Activated CD8-positive, alpha-beta memory T cell treated with anti-CD3 and anti-CD28 coated beads, Interleukin-2, amount 50 U/mL, for 1 hour (primary cell): ENCODE measurements at regions not wholly inside any gene's neighbourhood (a gene's known extent, or its start where the extent isn't known, plus 50 kb on each side); places are given as distances from the start of the nearest gene placed in this dataset.
A peak's percentile ranks its signal among the peaks of the same experiment; 100 is the strongest.
"Not testable (repeated sequence)": the region's sequence is repeated elsewhere in the genome, so short reads cannot be mapped to it uniquely, and the experiment has no call there.

Experiments
- DNase-seq: peaks from one replicate; pipeline ENCODE4 v3.0.0-alpha.2; 2020; ENCODE audit errors: extremely low read depth

- no peak for DNase-seq
These were observed 50.9 kb upstream of the PTPDC1 start for GRCh38 chr9:94033383-94033782.

GRCh38 chr9:94031946-94032345, 52.3 kb upstream of the PTPDC1 start:
- no peak for DNase-seq

- no peak for DNase-seq
These were observed 52.9 kb upstream of the PTPDC1 start for GRCh38 chr9:94031380-94031779.

GRCh38 chr9:94030318-94031179, 53.7 kb upstream of the PTPDC1 start:
- DNase-seq: peak; percentile 53

- no peak for DNase-seq
These were observed 54.3 kb upstream of the PTPDC1 start for GRCh38 chr9:94029932-94030317.

- DNase-seq: no peak
These were observed 57.4 kb upstream of the PTPDC1 start for GRCh38 chr9:94026816-94027215.

- DNase-seq: not testable (repeated sequence)
These were observed 61.8 kb upstream of the PTPDC1 start for GRCh38 chr9:94022476-94022875.

GRCh38 chr9:94020836-94021235, 63.4 kb upstream of the PTPDC1 start:
- DNase-seq: not testable (repeated sequence)

GRCh38 chr9:94018628-94019027, 63.5 kb upstream of the BARX1 start:
- no peak for DNase-seq

GRCh38 chr9:94017939-94018531, 62.9 kb upstream of the BARX1 start:
- DNase-seq: no peak

GRCh38 chr9:94016744-94017143, 61.6 kb upstream of the BARX1 start:
- DNase-seq: no peak

- no peak for DNase-seq
These were observed 59.8 kb upstream of the BARX1 start for GRCh38 chr9:94014920-94015319.

- no peak for DNase-seq
These were observed 59.0 kb upstream of the BARX1 start for GRCh38 chr9:94014066-94014654.

GRCh38 chr9:94010980-94011533, 55.9 kb upstream of the BARX1 start:
- no peak for DNase-seq

- DNase-seq: no peak
These were observed 50.2 kb upstream of the BARX1 start for GRCh38 chr9:94005272-94005901.
